ENCODE measurements at regions not wholly inside any gene's neighbourhood (a gene's known extent, or its start where the extent isn't known, plus 50 kb on each side); places are given as distances from the start of the nearest gene placed in this dataset.

GRCh38 chr1:219459351-219460080, 153.4 kb downstream of the ZC3H11B start:
- no peaks in the 10 kb centered on the region for H3K9me2 ChIP-seq (ENCODE audit: insufficient read depth, low read length)
- TF ChIP-seq CTCF (conservative IDR thresholded peaks at IDR 0.05; ENCODE audit: low read length) (no peak), EZH2phosphoT487 (IDR thresholded peaks at IDR 0.05; ENCODE audit: borderline replicate concordance, low read depth, low read length) (no peak)
- no peaks in the 10 kb centered on the region for H3K36me3 ChIP-seq (ENCODE audit: insufficient read depth, low read length)
- no peaks in the 10 kb centered on the region for H4K20me1 ChIP-seq (ENCODE audit: insufficient read depth, low read length)
- H3K9me3 ChIP-seq (ENCODE audit: low read length): no peaks in the 10 kb centered on the region
- H3K4me2 ChIP-seq (ENCODE audit: low read length): no peak overlapping the region
- no TSS peak for BruUV-seq (replicated peaks)
- H3K4me3 ChIP-seq (ENCODE audit: low read depth, low read length, poor library complexity, severe bottlenecking): no peak overlapping the region
- ChIA-PET CTCF (ENCODE audit: unreplicated experiment) (no interaction called here), POLR2A (no interaction called here)
- no peaks in the 10 kb centered on the region for H3K79me2 ChIP-seq (ENCODE audit: insufficient read depth, low read depth, low read length)
- intact Hi-C loops (cut with micrococcal nuclease; ENCODE audit: unreplicated experiment): no loop called here
- no peak overlapping the region for H2AFZ ChIP-seq (ENCODE audit: low read length)
- H3K4me1 ChIP-seq (ENCODE audit: insufficient read depth, low read length, poor library complexity, severe bottlenecking): no peaks in the 10 kb centered on the region
- no peak overlapping the region for H3K27ac ChIP-seq (ENCODE audit: low read depth, low read length, poor library complexity, severe bottlenecking)
- no peak for DNase-seq (ENCODE audit: low spot score)

GRCh38 chr1:219446288-219446687, 166.6 kb downstream of the ZC3H11B start:
- no peaks in the 10 kb centered on the region for H3K9me3 ChIP-seq (ENCODE audit: low read length)
- intact Hi-C loops (cut with micrococcal nuclease; ENCODE audit: unreplicated experiment): no loop called here
- DNase-seq (ENCODE audit: low spot score): no peak
- H2AFZ ChIP-seq (ENCODE audit: low read length): no peak overlapping the region
- H3K79me2 ChIP-seq (ENCODE audit: insufficient read depth, low read depth, low read length): no peaks in the 10 kb centered on the region
- H3K4me3 ChIP-seq (ENCODE audit: low read depth, low read length, poor library complexity, severe bottlenecking): no peak overlapping the region
- H3K36me3 ChIP-seq (ENCODE audit: insufficient read depth, low read length): no peaks in the 10 kb centered on the region
- H4K20me1 ChIP-seq (ENCODE audit: insufficient read depth, low read length): no peaks in the 10 kb centered on the region
- no peak overlapping the region for H3K27ac ChIP-seq (ENCODE audit: low read depth, low read length, poor library complexity, severe bottlenecking)
- H3K4me1 ChIP-seq (ENCODE audit: insufficient read depth, low read length, poor library complexity, severe bottlenecking): no peaks in the 10 kb centered on the region
- no peak overlapping the region for H3K4me2 ChIP-seq (ENCODE audit: low read length)
- CTCF ChIA-PET (ENCODE audit: unreplicated experiment): no interaction called here
- no TSS peak for BruUV-seq (replicated peaks)
- H3K9me2 ChIP-seq (ENCODE audit: insufficient read depth, low read length): no peaks in the 10 kb centered on the region
- POLR2A ChIA-PET: no interaction called here
- TF ChIP-seq EZH2phosphoT487 (IDR thresholded peaks at IDR 0.05; ENCODE audit: borderline replicate concordance, low read depth, low read length) (no peak), CTCF (conservative IDR thresholded peaks at IDR 0.05; ENCODE audit: low read length) (no peak)

GRCh38 chr1:219445864-219446263, 167.0 kb downstream of the ZC3H11B start:
- no peak for TF ChIP-seq CTCF (conservative IDR thresholded peaks at IDR 0.05; ENCODE audit: low read length)
- TF ChIP-seq EZH2phosphoT487 (IDR thresholded peaks at IDR 0.05; ENCODE audit: borderline replicate concordance, low read depth, low read length): no peak
- no peaks in the 10 kb centered on the region for H3K9me2 ChIP-seq (ENCODE audit: insufficient read depth, low read length)
- H3K4me2 ChIP-seq (ENCODE audit: low read length): no peak overlapping the region
- no peak overlapping the region for H3K4me3 ChIP-seq (ENCODE audit: low read depth, low read length, poor library complexity, severe bottlenecking)
- H3K79me2 ChIP-seq (ENCODE audit: insufficient read depth, low read depth, low read length): no peaks in the 10 kb centered on the region
- no peak overlapping the region for H3K27ac ChIP-seq (ENCODE audit: low read depth, low read length, poor library complexity, severe bottlenecking)
- H3K36me3 ChIP-seq (ENCODE audit: insufficient read depth, low read length): no peaks in the 10 kb centered on the region
- no peak overlapping the region for H2AFZ ChIP-seq (ENCODE audit: low read length)
- no peaks in the 10 kb centered on the region for H3K4me1 ChIP-seq (ENCODE audit: insufficient read depth, low read length, poor library complexity, severe bottlenecking)
- intact Hi-C loops (cut with micrococcal nuclease; ENCODE audit: unreplicated experiment): no loop called here
- POLR2A ChIA-PET: no interaction called here
- H3K9me3 ChIP-seq (ENCODE audit: low read length): no peaks in the 10 kb centered on the region
- H4K20me1 ChIP-seq (ENCODE audit: insufficient read depth, low read length): no peaks in the 10 kb centered on the region
- no peak for DNase-seq (ENCODE audit: low spot score)
- no TSS peak for BruUV-seq (replicated peaks)
- CTCF ChIA-PET (ENCODE audit: unreplicated experiment): no interaction called here
